ENCODE measurements at regions not wholly inside any gene's neighbourhood (a gene's known extent, or its start where the extent isn't known, plus 50 kb on each side); places are given as distances from the start of the nearest gene placed in this dataset.

- no peaks in the 10 kb centered on the region for H3K9me3 ChIP-seq (ENCODE audit: control insufficient read depth, insufficient read depth, low read length)
- H3K36me3 ChIP-seq (ENCODE audit: control insufficient read depth, low read length) = no peaks in the 10 kb centered on the region
- TF ChIP-seq CTCF (IDR thresholded peaks at IDR 0.05; ENCODE audit: low read depth, low read length, poor library complexity, severe bottlenecking) (no peak), EZH2phosphoT487 (IDR thresholded peaks at IDR 0.05; ENCODE audit: borderline replicate concordance, low read length) (no peak)
Observed at GRCh38 chr7:86326847-86327246, 316.9 kb upstream of the GRM3 start.

GRCh38 chr7:86320889-86321288 is 322.8 kb upstream of the GRM3 start:
- Histone ChIP-seq H3K9me2 (replicated peaks; ENCODE audit: control insufficient read depth, low read length) (no peaks in the 10 kb centered on the region), H4K20me1 (ENCODE audit: control insufficient read depth, insufficient read depth, low read depth, low read length) (no peaks in the 10 kb centered on the region), H3K27ac (ENCODE audit: low read depth, low read length) (no peak overlapping the region), H3K9me3 (ENCODE audit: control insufficient read depth, insufficient read depth, low read length) (no peaks in the 10 kb centered on the region), H3K79me2 (ENCODE audit: control insufficient read depth, low read length) (no peaks in the 10 kb centered on the region), H3K36me3 (ENCODE audit: control insufficient read depth, low read length) (no peaks in the 10 kb centered on the region), H3K4me1 (ENCODE audit: control insufficient read depth, low read length) (no peaks in the 10 kb centered on the region), H3K27me3 (ENCODE audit: control insufficient read depth, low read length) (no peaks in the 10 kb centered on the region), H3K4me3 (ENCODE audit: low read length) (no peak overlapping the region), H3K4me2 (ENCODE audit: low read length) (no peak overlapping the region), H3F3A (ENCODE audit: control insufficient read depth, insufficient read depth) (no peaks in the 10 kb centered on the region)
- TF ChIP-seq CTCF (IDR thresholded peaks at IDR 0.05; ENCODE audit: low read depth, low read length, poor library complexity, severe bottlenecking) (no peak), EZH2phosphoT487 (IDR thresholded peaks at IDR 0.05; ENCODE audit: borderline replicate concordance, low read length) (no peak)

More at GRCh38 chr7:86326847-86327246, 316.9 kb upstream of the GRM3 start:
- Histone ChIP-seq H3K9me2 (replicated peaks; ENCODE audit: control insufficient read depth, low read length) (no peaks in the 10 kb centered on the region), H3K4me1 (ENCODE audit: control insufficient read depth, low read length) (no peaks in the 10 kb centered on the region), H3K4me2 (ENCODE audit: low read length) (no peak overlapping the region), H3K27me3 (ENCODE audit: control insufficient read depth, low read length) (no peaks in the 10 kb centered on the region), H4K20me1 (ENCODE audit: control insufficient read depth, insufficient read depth, low read depth, low read length) (no peaks in the 10 kb centered on the region), H3K27ac (ENCODE audit: low read depth, low read length) (no peak overlapping the region), H3K79me2 (ENCODE audit: control insufficient read depth, low read length) (no peaks in the 10 kb centered on the region), H3K4me3 (ENCODE audit: low read length) (no peak overlapping the region), H3F3A (ENCODE audit: control insufficient read depth, insufficient read depth) (no peaks in the 10 kb centered on the region)

GRCh38 chr7:86320341-86320740 is 323.4 kb upstream of the GRM3 start:
- no peak overlapping the region for H3K4me2 ChIP-seq (ENCODE audit: low read length)
- H3K9me3 ChIP-seq (ENCODE audit: control insufficient read depth, insufficient read depth, low read length) = no peaks in the 10 kb centered on the region
- no peak overlapping the region for H3K4me3 ChIP-seq (ENCODE audit: low read length)
- H3K9me2 ChIP-seq (replicated peaks; ENCODE audit: control insufficient read depth, low read length) = no peaks in the 10 kb centered on the region
- no peak for TF ChIP-seq CTCF (IDR thresholded peaks at IDR 0.05; ENCODE audit: low read depth, low read length, poor library complexity, severe bottlenecking)
- no peaks in the 10 kb centered on the region for H3F3A ChIP-seq (ENCODE audit: control insufficient read depth, insufficient read depth)
- H3K36me3 ChIP-seq (ENCODE audit: control insufficient read depth, low read length) = no peaks in the 10 kb centered on the region
- no peak overlapping the region for H3K27ac ChIP-seq (ENCODE audit: low read depth, low read length)
- no peaks in the 10 kb centered on the region for H3K4me1 ChIP-seq (ENCODE audit: control insufficient read depth, low read length)
- H4K20me1 ChIP-seq (ENCODE audit: control insufficient read depth, insufficient read depth, low read depth, low read length) = no peaks in the 10 kb centered on the region
- no peaks in the 10 kb centered on the region for H3K79me2 ChIP-seq (ENCODE audit: control insufficient read depth, low read length)
- no peaks in the 10 kb centered on the region for H3K27me3 ChIP-seq (ENCODE audit: control insufficient read depth, low read length)

- H3K9me3 ChIP-seq (ENCODE audit: control insufficient read depth, insufficient read depth, low read length) = no peaks in the 10 kb centered on the region
- no peaks in the 10 kb centered on the region for H3K4me1 ChIP-seq (ENCODE audit: control insufficient read depth, low read length)
- H3K27me3 ChIP-seq (ENCODE audit: control insufficient read depth, low read length) = no peaks in the 10 kb centered on the region
- H3K9me2 ChIP-seq (replicated peaks; ENCODE audit: control insufficient read depth, low read length) = no peaks in the 10 kb centered on the region
- no peak overlapping the region for H3K27ac ChIP-seq (ENCODE audit: low read depth, low read length)
- no peak for TF ChIP-seq CTCF (IDR thresholded peaks at IDR 0.05; ENCODE audit: low read depth, low read length, poor library complexity, severe bottlenecking)
- H3K4me3 ChIP-seq (ENCODE audit: low read length) = no peak overlapping the region
- no peaks in the 10 kb centered on the region for H3K79me2 ChIP-seq (ENCODE audit: control insufficient read depth, low read length)
- H3K4me2 ChIP-seq (ENCODE audit: low read length) = no peak overlapping the region
- no peaks in the 10 kb centered on the region for H3K36me3 ChIP-seq (ENCODE audit: control insufficient read depth, low read length)
- H3F3A ChIP-seq (ENCODE audit: control insufficient read depth, insufficient read depth) = no peaks in the 10 kb centered on the region
- H4K20me1 ChIP-seq (ENCODE audit: control insufficient read depth, insufficient read depth, low read depth, low read length) = no peaks in the 10 kb centered on the region
Observed at GRCh38 chr7:86313842-86314241, 329.9 kb upstream of the GRM3 start.
